SK-N-MC (cell line): ENCODE measurements at regions not wholly inside any gene's neighbourhood (a gene's known extent, or its start where the extent isn't known, plus 50 kb on each side); places are given as distances from the start of the nearest gene placed in this dataset.

ENCODE experiments used
- DNase-seq: peaks from one replicate; pipeline ENCODE4 v3.0.0-alpha.2; 2011; ENCODE audit warnings: low read depth, low spot score
- H3K27ac ChIP-seq: fragments of 200-600 bp; sonication (generic); 2 replicates; pipeline ENCODE4 v1.5.1; 2016; ENCODE audit warnings: mixed run types
- H3K36me3 ChIP-seq: fragments of 200-600 bp; sonication (generic); 2 replicates; pipeline ENCODE4 v1.6.1; 2017; ENCODE audit warnings: antibody characterized with exemption, low read length, mixed read lengths; ENCODE audit not compliant: insufficient read depth
- H3K4me3 ChIP-seq: fragments of 200-600 bp; sonication (generic); 2 replicates; pipeline ENCODE4 v1.5.1; 2016
- H3K9ac ChIP-seq: fragments of 200-600 bp; sonication (generic); 2 replicates; pipeline ENCODE4 v1.8.0; 2017; ENCODE audit warnings: mixed run types, mixed read lengths; ENCODE audit not compliant: insufficient read length
- H3K9me3 ChIP-seq: fragments of 200-600 bp; sonication (generic); 2 replicates; pipeline ENCODE4 v1.6.1; 2017; ENCODE audit warnings: low read depth, mild to moderate bottlenecking, antibody characterized with exemption, low read length, moderate library complexity, mixed read lengths
- EZH2 ChIP-seq: fragments of 200-600 bp; sonication (generic); IDR thresholded peaks from one replicate; pipeline ENCODE4 v1.6.1; 2017; ENCODE audit warnings: antibody characterized with exemption
- FOXP2 ChIP-seq: optimal IDR thresholded peaks from 2 replicates; pipeline ENCODE3; 2011; ENCODE audit warnings: mild to moderate bottlenecking, moderate library complexity; ENCODE audit not compliant: insufficient read depth; ENCODE audit errors: extremely low read length, control extremely low read depth
- POLR2AphosphoS5 ChIP-seq: IDR thresholded peaks from 2 replicates; pipeline ENCODE4 v1.6.1; 2012; ENCODE audit warnings: mild to moderate bottlenecking, low read depth, low read length, borderline replicate concordance

- no peak for TF ChIP-seq POLR2AphosphoS5
- no peak for TF ChIP-seq EZH2
- TF ChIP-seq FOXP2, result no peak
- H3K36me3 ChIP-seq, result no peaks in the 10 kb centered on the region
- DNase-seq, result no peak
- H3K4me3 ChIP-seq, result no peak overlapping the region
- no peaks in the 10 kb centered on the region for H3K9me3 ChIP-seq
- H3K9ac ChIP-seq, result no peak overlapping the region
- no peak overlapping the region for H3K27ac ChIP-seq
Measured at GRCh38 chr3:192026661-192027060, 565.7 kb downstream of the PYDC2 start.

- Histone ChIP-seq H3K9me3 (no peaks in the 10 kb centered on the region), H3K27ac (no peak overlapping the region), H3K9ac (no peak overlapping the region), H3K4me3 (no peak overlapping the region), H3K36me3 (no peaks in the 10 kb centered on the region)
- DNase-seq, result no peak
- TF ChIP-seq FOXP2 (no peak), EZH2 (no peak), POLR2AphosphoS5 (no peak)
Measured at GRCh38 chr3:192031941-192032340, 571.0 kb downstream of the PYDC2 start.

GRCh38 chr3:192033246-192033645, 572.3 kb downstream of the PYDC2 start:
- no peak for DNase-seq
- no peaks in the 10 kb centered on the region for H3K36me3 ChIP-seq
- TF ChIP-seq FOXP2, result no peak
- TF ChIP-seq EZH2, result no peak
- TF ChIP-seq POLR2AphosphoS5, result no peak

GRCh38 chr3:192038726-192039125, 577.8 kb downstream of the PYDC2 start:
- no peak for DNase-seq
- Histone ChIP-seq H3K36me3 (no peaks in the 10 kb centered on the region), H3K27ac (no peak overlapping the region), H3K9ac (no peak overlapping the region), H3K9me3 (no peaks in the 10 kb centered on the region), H3K4me3 (no peak overlapping the region)
- no peak for TF ChIP-seq POLR2AphosphoS5
- TF ChIP-seq FOXP2, result no peak
- no peak for TF ChIP-seq EZH2

More at GRCh38 chr3:192033246-192033645, 572.3 kb downstream of the PYDC2 start:
- H3K9me3 ChIP-seq, result no peaks in the 10 kb centered on the region
- H3K9ac ChIP-seq, result no peak overlapping the region
- no peak overlapping the region for H3K27ac ChIP-seq
- H3K4me3 ChIP-seq, result no peak overlapping the region

- Histone ChIP-seq H3K27ac (no peak overlapping the region), H3K9ac (no peak overlapping the region), H3K4me3 (no peak overlapping the region), H3K36me3 (no peaks in the 10 kb centered on the region), H3K9me3 (no peaks in the 10 kb centered on the region)
- DNase-seq, result no peak
- TF ChIP-seq FOXP2 (no peak), EZH2 (no peak), POLR2AphosphoS5 (no peak)
Measured at GRCh38 chr3:192039593-192039992, 578.6 kb downstream of the PYDC2 start.

- TF ChIP-seq FOXP2, result no peak
- no peak for TF ChIP-seq EZH2
- no peak for TF ChIP-seq POLR2AphosphoS5
- no peak overlapping the region for H3K9ac ChIP-seq
- no peak for DNase-seq
- no peaks in the 10 kb centered on the region for H3K9me3 ChIP-seq
- H3K4me3 ChIP-seq, result no peak overlapping the region
- no peak overlapping the region for H3K27ac ChIP-seq
- no peaks in the 10 kb centered on the region for H3K36me3 ChIP-seq
Measured at GRCh38 chr3:192040282-192041043, 579.5 kb downstream of the PYDC2 start.

- no peak for TF ChIP-seq FOXP2
- no peak for TF ChIP-seq POLR2AphosphoS5
- TF ChIP-seq EZH2, result no peak
- H3K27ac ChIP-seq, result no peak overlapping the region
- no peak overlapping the region for H3K9ac ChIP-seq
- DNase-seq, result no peak
- H3K9me3 ChIP-seq, result no peaks in the 10 kb centered on the region
- H3K4me3 ChIP-seq, result no peak overlapping the region
- no peaks in the 10 kb centered on the region for H3K36me3 ChIP-seq
Measured at GRCh38 chr3:192042116-192042515, 581.2 kb downstream of the PYDC2 start.

- no peak overlapping the region for H3K9ac ChIP-seq
- no peak for DNase-seq
- no peaks in the 10 kb centered on the region for H3K9me3 ChIP-seq
- H3K4me3 ChIP-seq, result no peak overlapping the region
- no peak for TF ChIP-seq POLR2AphosphoS5
- no peak for TF ChIP-seq EZH2
- TF ChIP-seq FOXP2, result no peak
- no peaks in the 10 kb centered on the region for H3K36me3 ChIP-seq
- no peak overlapping the region for H3K27ac ChIP-seq
Measured at GRCh38 chr3:192054881-192055280, 593.9 kb downstream of the PYDC2 start.

GRCh38 chr3:192055946-192056345, 595.0 kb downstream of the PYDC2 start:
- H3K9me3 ChIP-seq, result no peaks in the 10 kb centered on the region
- no peak overlapping the region for H3K4me3 ChIP-seq
- no peak overlapping the region for H3K27ac ChIP-seq
- no peak for DNase-seq
- no peak overlapping the region for H3K9ac ChIP-seq
- TF ChIP-seq EZH2 (no peak), FOXP2 (no peak), POLR2AphosphoS5 (no peak)
- H3K36me3 ChIP-seq, result no peaks in the 10 kb centered on the region

- no peaks in the 10 kb centered on the region for H3K9me3 ChIP-seq
- H3K27ac ChIP-seq, result no peak overlapping the region
- no peak for TF ChIP-seq FOXP2
- TF ChIP-seq EZH2, result no peak
- TF ChIP-seq POLR2AphosphoS5, result no peak
- no peaks in the 10 kb centered on the region for H3K36me3 ChIP-seq
- DNase-seq, result no peak
- no peak overlapping the region for H3K4me3 ChIP-seq
- no peak overlapping the region for H3K9ac ChIP-seq
Measured at GRCh38 chr3:192057261-192057660, 596.3 kb downstream of the PYDC2 start.
